T-helper 22 cell (primary cell): ENCODE measurements at regions not wholly inside any gene's neighbourhood (a gene's known extent, or its start where the extent isn't known, plus 50 kb on each side); places are given as distances from the start of the nearest gene placed in this dataset.

ENCODE experiments used
- DNase-seq: peaks from one replicate; pipeline ENCODE4 v3.0.0-alpha.2; 2020; ENCODE audit warnings: low read depth

GRCh38 chrX:69226459-69227158 is 61.4 kb upstream of the PJA1 start:
- DNase-seq = no peak

- peak; percentile 23 for DNase-seq
Observed at GRCh38 chrX:69222103-69223090, 57.1 kb upstream of the PJA1 start.

GRCh38 chrX:69221239-69222102 is 56.2 kb upstream of the PJA1 start:
- DNase-seq = no peak

- no peak for DNase-seq
Observed at GRCh38 chrX:69218407-69218997, 53.2 kb upstream of the PJA1 start.

GRCh38 chrX:69216911-69217310 is 51.7 kb upstream of the PJA1 start:
- DNase-seq = no peak

- no peak for DNase-seq
Observed at GRCh38 chrX:69216446-69216845, 51.2 kb upstream of the PJA1 start.

- DNase-seq = no peak
Observed at GRCh38 chrX:69215161-69215875, 50.1 kb upstream of the PJA1 start.
